GM21576 (cell line): ENCODE measurements at regions not wholly inside any gene's neighbourhood (a gene's known extent, or its start where the extent isn't known, plus 50 kb on each side); places are given as distances from the start of the nearest gene placed in this dataset.
A peak's percentile ranks its signal among the peaks of the same experiment; 100 is the strongest.
"Not testable (repeated sequence)": the region's sequence is repeated elsewhere in the genome, so short reads cannot be mapped to it uniquely, and the experiment has no call there.

Source experiments
- ATAC-seq: cut with Tn5 transposase; IDR thresholded peaks from one replicate; pipeline ENCODE4 v1.9.1; 2021; ENCODE audit warnings: mild to moderate bottlenecking, moderate library complexity; ENCODE audit not compliant: unreplicated experiment

DNA sequence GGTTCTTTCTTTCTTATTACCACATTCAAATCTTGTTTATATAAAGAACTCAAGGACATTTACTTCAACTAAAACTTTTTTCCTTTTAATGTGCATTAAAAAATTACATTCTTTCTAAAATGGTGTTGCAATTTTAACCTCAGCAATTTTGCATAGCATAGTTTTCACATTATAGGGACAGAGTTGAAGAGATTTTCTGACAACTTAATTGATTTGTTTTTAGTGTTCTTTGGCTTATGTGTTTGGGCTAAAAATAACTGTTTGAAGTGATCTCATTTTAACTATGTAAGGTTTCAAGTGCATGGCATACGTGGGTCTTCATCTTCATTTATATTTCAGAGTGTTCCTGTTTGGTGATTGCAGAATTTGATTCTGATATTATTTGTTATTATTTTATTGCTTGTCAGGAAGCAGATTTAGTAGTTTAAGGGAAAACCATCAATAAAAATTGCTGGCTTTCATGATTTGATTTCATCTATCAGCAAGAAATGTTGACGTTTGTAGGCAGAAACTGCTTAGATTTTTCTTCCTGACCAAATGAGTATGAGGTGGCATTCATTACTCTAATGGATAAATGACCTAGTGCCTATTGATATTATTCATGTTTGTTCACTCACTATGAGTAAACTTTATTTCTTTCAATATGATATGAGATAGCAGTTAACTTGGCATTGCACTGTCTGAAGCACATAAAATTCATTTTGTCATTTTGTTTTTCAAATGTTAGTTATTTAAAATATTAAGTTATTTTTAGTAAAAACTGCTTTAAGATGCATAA is 398.4 kb downstream of the NUP35 start:
- ATAC-seq, result no peak

DNA sequence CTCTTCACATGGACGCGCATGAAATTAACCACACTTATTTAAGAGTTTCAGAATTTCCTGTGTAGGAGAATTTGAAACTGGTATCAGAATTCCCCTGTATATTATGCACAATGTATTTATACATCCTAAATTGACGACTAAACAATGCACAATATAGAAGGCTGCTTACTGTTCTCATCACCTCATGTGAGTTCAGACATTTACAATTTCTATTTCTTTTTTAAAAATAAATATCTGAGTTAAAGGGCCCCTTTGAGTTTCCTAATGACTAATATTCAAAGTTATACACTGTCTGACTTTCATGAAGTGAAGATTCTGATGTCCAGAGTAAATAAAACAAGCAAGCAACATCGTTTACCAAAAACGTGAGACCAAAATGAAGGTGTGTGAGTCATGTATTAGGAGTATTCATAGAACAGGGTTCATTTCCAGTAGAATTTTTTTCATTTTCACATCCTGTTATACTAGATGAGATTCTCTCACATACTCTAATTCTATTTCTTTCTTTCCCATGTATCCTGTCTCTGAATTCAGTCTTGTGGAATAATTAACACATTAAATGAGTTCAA is 406.2 kb downstream of the NUP35 start:
- ATAC-seq, result peak; percentile 84

DNA sequence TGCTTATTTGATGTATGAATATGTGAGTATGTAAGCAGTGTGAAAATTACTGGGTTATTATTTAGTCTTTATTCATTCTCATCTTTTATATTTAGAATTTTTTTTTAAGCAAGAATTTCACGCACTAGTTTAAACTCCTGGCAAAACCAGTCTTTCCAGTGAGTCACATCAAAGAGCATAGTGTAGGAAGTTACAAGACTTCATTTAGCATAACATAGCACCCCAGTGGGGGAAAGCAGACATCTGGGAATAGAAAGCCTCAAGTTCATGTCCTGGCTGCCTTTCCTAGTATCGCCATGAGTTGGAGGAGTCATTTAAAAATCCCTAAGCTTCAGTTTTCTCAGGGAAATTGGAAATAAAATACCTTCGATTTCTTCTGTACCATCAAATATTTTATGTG is 408.3 kb downstream of the NUP35 start:
- no peak for ATAC-seq

DNA sequence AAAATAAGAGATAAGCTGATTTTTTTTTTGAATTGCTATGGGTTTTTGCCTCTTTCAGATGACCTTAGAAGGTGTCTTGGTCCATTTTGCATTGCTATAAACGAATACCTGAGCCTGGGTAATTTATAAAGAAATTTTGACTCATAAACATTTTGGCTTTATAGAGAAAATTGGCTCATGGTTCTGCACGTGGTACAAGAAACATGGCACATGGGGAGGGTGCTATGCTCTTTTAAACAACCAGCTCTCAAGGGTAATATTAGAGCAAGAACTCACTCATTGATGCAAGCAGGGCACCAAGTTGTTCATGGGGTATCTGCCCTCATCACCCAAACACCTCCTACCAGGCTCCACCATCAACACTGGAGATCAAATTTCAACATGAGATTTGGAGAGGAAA is 408.8 kb downstream of the NUP35 start:
- no peak for ATAC-seq

GRCh38 chr2:183536290-183536689 is 412.0 kb downstream of the NUP35 start:
- ATAC-seq, result no peak

- no peak for ATAC-seq
These were observed 412.5 kb downstream of the NUP35 start for GRCh38 chr2:183536714-183537113.

DNA sequence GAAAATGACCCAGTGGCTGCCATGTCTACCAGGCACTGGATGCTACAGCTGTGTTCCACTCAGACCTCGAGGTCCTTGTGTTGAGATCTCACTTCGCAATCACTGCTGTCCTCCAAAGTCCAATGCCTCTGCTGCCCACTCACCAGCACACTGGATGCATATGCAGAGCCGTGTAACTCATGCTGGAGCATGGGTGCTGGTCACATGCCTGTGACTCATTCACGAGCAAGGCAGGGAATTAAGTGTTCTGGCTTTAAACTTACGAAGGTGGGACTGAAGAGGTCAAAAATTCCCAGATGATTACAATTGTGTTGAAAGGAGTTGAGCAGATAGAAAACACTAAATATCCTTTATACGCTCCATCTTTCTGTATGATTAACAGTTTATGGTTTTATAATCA is 417.5 kb downstream of the NUP35 start:
- ATAC-seq, result no peak

GRCh38 chr2:183542606-183543005 is 418.4 kb downstream of the NUP35 start:
- ATAC-seq, result no peak

- peak; percentile 21 for ATAC-seq
These were observed 419.0 kb downstream of the NUP35 start for GRCh38 chr2:183543222-183543621.

GRCh38 chr2:183543731-183544130 is 419.5 kb downstream of the NUP35 start:
- ATAC-seq, result peak; percentile 87

- not testable (repeated sequence) for ATAC-seq
These were observed 422.5 kb downstream of the NUP35 start for GRCh38 chr2:183546560-183547350.

GRCh38 chr2:183552716-183553115 is 428.5 kb downstream of the NUP35 start:
- no peak for ATAC-seq

- no peak for ATAC-seq
These were observed 440.5 kb downstream of the NUP35 start for GRCh38 chr2:183564726-183565125.

GRCh38 chr2:183575481-183575880 is 451.2 kb downstream of the NUP35 start:
- ATAC-seq, result no peak

- no peak for ATAC-seq
These were observed 455.4 kb downstream of the NUP35 start for GRCh38 chr2:183579686-183580085.

DNA sequence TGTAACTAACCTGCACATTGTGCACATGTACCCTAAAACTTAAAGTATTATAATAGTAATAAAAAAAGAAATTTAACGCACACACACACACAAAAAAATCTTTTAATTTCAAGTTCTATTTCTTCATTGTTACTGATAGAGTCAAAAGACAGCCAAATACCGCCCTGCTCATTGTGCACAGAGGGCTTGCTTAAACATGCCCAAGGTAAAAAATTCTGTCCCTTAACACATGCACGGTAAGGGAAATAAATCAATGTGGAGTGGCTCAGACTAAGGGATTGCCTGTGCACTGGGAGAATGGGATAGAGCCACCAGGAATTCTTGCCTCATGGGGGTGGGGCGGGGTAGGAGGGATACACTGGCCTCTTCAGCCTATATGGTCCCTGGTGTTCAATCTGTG is 468.0 kb downstream of the NUP35 start:
- ATAC-seq, result no peak

GRCh38 chr2:183594150-183594549 is 469.9 kb downstream of the NUP35 start:
- ATAC-seq, result no peak

DNA sequence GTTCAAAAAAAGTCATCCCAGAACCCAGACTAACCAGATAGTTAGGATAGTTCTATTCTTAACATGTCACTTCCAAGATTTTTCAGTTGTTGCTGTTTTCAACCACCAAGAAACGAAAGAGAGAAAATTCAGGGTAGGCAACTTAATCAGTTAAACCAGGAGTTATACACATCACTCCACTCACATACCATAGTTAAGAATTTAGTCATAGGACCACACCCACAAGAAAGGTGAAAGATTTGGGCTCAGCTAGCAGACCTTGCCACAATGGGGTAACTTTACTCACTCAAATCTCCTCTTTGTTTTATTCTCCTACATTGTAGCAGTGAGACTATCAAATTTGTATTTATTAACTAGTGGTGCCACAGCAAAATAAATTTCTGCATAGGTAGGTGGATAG is 473.6 kb downstream of the NUP35 start:
- ATAC-seq, result no peak

- ATAC-seq, result no peak
These were observed 479.8 kb downstream of the NUP35 start for GRCh38 chr2:183604065-183604464.

DNA sequence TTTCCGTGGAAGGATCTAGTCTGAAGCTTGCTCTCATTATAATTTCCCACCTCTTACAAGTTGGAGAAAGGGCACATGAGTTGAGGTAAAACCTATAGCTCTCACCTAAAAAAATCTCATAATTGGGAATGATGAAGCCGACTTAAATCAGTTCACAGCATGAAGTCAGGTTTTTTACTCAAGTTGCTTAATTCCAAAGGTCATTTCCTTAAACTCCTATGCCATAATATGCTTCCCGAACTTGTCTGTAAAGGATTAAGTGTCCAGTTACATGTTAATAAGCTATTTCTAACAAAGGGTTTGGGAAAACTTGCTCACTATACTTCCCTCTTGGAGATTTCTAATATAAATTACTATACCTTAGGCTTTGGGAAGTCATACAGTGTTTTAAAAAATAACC is 481.2 kb downstream of the NUP35 start:
- no peak for ATAC-seq

DNA sequence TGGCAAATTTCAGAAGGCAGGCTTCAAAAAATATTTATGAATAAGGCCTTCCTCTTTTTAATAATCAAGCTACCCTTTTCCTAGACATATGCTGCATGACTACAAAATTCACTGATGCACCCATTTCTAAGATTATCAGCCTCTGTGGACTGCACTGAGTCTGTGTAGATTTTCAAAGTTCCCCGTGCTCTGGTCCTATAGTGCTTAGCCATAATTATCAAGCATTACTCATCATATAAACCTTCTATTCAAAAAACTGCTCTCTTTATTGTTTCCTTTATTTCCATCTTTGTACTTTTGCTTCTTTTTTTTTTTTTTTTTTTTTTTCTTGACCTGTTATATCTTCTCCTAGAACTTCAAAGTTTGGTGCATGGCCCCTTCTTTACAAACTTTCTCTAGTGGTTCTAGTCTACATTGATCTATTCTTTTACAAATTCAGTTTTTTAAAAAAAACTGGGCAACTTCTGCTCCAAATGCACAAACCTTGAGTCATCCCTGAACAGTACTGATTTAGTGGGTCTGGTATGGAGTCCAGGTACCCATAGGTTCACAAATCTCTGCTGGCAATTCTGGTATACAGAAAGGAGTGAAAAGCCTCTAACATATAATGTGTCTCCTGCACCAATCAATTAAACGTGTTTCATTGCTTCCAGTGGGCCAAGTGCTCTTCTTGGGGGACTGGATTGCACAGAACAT is 481.9 kb downstream of the NUP35 start:
- ATAC-seq, result no peak
